GM19372 (cell line): ENCODE measurements at regions not wholly inside any gene's neighbourhood (a gene's known extent, or its start where the extent isn't known, plus 50 kb on each side); places are given as distances from the start of the nearest gene placed in this dataset.

Experiments
- ATAC-seq: cut with Tn5 transposase; IDR thresholded peaks from one replicate; pipeline ENCODE4 v1.9.1; 2021; ENCODE audit warnings: mild to moderate bottlenecking, low read depth, moderate library complexity; ENCODE audit not compliant: unreplicated experiment

GRCh38 chr15:98025237-98025636 lies 64.7 kb downstream of the ARRDC4 start:
- no peak for ATAC-seq

- no peak for ATAC-seq
Observed at GRCh38 chr15:98034731-98035130, 74.2 kb downstream of the ARRDC4 start.

DNA sequence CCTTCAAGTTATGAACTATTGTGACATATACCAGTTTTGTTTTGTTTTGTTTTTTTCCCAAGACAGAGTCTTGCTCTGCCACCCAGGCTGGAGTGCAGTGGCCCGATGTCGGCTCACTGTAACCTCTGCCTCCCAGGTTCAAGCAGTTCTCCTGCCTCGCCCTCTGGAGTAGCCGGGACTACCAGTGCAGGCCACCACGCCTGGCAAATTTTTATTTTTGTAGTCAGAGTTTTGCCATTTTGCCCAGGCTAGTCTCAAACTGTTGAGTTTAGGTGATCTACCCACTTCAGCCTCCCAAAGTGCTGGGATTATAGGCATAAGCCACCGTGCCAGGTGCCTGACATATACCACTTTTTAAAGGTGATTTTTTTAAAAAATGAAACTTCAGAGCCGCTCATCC lies 74.6 kb downstream of the ARRDC4 start:
- no peak for ATAC-seq

GRCh38 chr15:98035577-98036010 lies 75.1 kb downstream of the ARRDC4 start:
- no peak for ATAC-seq

- ATAC-seq: no peak
Observed at GRCh38 chr15:98039596-98039995, 79.1 kb downstream of the ARRDC4 start.

DNA sequence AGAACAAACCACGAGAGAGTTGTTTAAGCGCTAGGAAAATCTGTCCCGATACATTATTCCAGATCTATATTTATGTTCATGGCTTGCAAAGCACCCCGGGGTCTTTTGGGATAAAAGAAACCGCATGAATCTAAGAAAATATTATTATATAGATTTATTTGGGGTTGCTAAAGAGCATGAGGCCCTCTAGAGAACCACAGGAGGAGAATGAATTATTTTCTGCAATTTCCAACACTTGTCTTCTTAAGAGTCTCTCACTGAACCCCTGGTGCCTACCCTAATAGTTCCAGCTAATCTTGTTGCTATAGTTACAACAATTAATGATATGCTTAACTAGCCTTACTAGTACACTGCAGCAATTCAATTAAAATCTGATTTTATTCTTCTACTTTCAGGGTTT lies 79.6 kb downstream of the ARRDC4 start:
- ATAC-seq: no peak

GRCh38 chr15:98043160-98044014 lies 82.9 kb downstream of the ARRDC4 start:
- ATAC-seq: no peak

- ATAC-seq: no peak
Observed at GRCh38 chr15:98051734-98052133, 91.2 kb downstream of the ARRDC4 start.

GRCh38 chr15:98057453-98057852 lies 97.0 kb downstream of the ARRDC4 start:
- no peak for ATAC-seq

DNA sequence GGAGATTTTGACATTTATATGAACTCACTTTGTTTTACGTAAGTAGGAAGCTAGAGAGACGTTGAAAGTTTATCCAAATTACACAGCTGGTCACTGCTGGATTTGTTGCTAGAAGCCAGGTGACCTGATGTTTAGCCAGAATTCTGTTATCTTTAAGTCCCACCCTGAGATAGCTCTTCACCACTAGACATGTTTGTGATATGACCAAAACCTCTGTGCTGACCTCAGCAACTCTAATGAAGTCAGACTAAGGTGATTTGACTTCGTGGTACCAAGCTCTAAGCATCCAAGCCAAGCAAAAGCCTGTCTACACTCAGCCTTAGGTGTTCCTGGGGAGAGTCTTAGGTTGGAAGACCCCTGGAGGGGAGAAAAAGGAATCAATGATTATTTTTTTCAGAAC lies 102.4 kb downstream of the ARRDC4 start:
- ATAC-seq: no peak

DNA sequence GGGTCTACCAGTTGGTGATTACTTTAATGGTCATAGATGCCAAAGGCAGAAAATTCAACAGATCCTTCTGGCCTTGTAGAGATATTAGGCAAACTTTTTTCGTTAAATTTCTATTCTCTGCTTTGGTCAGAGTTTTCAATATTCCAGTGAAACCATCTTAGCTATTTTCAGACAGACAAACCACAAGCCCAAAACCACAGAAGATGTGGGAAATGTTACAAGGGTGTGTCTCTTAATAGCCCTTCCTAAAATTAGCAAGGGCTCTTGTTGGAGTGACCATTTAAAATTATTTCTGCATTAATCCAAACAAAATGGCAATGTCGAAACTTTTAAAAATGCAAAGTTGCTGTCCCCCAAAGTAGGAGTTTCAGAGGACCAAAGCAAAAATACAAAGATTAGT lies 102.8 kb downstream of the ARRDC4 start:
- no peak for ATAC-seq

GRCh38 chr15:98063871-98064270 lies 103.4 kb downstream of the ARRDC4 start:
- ATAC-seq: no peak

GRCh38 chr15:98067339-98067738 lies 106.8 kb downstream of the ARRDC4 start:
- no peak for ATAC-seq

DNA sequence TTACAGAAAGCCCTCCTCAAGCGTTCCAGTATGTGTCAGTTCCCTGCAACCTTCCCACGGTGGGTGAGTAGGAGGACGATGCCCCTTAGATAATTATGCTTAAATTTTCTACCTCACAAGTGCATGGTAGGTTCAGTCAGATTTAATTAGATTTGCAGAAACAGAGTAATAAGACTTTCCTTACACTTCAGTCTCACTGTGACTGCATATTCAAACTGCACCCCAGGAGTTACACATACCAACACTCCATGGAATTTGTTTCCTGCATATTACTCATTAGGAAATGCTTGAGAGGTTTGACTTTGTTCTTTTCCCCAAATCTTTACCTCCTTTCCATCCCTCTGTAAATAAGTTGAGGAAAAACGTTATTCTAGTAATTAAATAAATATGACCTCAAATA lies 108.8 kb downstream of the ARRDC4 start:
- ATAC-seq: no peak

DNA sequence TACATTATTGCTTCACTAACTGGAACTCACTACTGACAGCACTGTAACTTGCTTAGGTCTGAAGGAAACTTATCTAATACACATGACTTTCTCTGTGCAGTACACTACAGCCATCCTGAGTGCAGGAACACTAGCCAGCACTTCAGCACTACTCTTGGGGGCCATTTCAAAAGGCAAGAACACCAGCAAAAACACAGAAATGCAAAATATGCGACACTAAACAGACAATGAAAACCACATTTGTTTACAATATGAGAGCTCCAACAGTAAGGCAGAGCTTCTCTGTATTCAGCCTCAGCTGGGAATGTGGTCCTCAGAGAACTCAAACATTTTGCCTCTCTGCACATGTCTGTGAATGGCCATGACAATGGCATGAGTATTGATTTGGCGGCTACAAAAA lies 109.6 kb downstream of the ARRDC4 start:
- no peak for ATAC-seq

- ATAC-seq: no peak
Observed at GRCh38 chr15:98071786-98072185, 111.3 kb downstream of the ARRDC4 start.

GRCh38 chr15:98075441-98075840 lies 114.9 kb downstream of the ARRDC4 start:
- no peak for ATAC-seq

DNA sequence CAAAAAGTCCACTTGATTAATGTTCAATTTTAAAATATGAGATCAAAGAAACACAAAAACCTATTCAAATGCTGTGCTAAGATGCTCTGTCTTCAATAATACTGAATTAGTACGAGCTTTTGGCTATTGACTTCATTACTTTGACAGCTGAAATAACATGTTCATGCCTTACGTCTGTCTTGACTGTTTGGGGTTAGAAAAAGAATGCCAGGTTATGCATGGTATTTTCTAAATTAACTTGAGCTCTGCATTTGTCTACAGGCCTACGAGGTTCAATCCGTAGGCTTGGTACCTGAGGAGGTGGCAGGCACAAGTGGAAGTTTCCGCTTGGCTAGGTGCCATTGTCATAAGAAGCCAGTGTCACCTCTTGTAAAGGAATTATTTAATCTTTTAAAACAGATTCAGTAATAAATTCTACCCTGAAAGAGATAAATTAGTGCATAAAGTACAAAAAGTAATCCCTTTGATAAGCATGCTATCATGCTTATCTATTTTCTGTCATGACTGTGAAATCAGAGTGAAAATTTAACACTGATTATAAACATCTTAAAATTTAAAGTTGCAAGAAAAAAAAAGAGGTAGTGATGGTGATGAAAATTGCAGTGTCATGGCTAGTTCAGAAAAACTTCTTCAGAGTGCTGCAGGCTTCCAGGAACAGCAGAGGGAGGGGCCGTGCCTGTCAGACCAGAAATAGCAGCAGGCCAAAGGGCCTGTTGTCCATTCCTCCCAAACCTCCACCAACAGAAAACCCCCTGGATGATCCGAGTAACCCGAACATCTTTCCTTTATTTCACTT lies 115.7 kb downstream of the ARRDC4 start:
- no peak for ATAC-seq

DNA sequence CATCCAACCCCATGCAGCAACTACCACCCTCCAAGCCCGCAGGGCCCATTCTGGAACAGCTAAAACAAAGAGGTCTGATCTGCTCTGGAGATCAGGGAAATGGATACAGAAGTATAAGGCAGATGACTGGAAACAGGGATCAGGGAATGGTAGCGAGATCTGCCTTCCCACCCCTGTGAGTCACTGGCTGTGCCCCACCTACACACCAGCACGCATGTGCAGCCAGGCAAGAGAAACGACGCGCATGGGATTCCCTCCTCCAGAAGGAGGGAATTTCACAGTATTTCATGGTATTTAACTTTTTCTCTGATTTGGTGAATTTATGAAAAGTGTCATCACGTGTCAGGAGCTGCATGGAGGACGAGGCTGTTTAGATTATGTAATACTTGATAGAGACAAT lies 116.7 kb downstream of the ARRDC4 start:
- ATAC-seq: no peak

GRCh38 chr15:98080791-98081190 lies 120.3 kb downstream of the ARRDC4 start:
- ATAC-seq: no peak

- no peak for ATAC-seq
Observed at GRCh38 chr15:98083203-98083910, 122.9 kb downstream of the ARRDC4 start.
